Gastrocnemius medialis (tissue), 4 donors: ENCODE measurements at regions not wholly inside any gene's neighbourhood (a gene's known extent, or its start where the extent isn't known, plus 50 kb on each side); places are given as distances from the start of the nearest gene placed in this dataset.

ENCODE experiments used
- POLR2A ChIP-seq, 2 donors: fragments of 450-650 bp; IDR thresholded peaks; one replicate each; pipeline ENCODE4 v1.6.1; 2017; ENCODE audit warnings: antibody characterized with exemption in 2 of 2, mild to moderate bottlenecking in 2 of 2, moderate library complexity in 2 of 2
- TF ChIP-seq, protein P1 (sequence below), 5 experiments: fragments of 450-650 bp in 3 of 5; fragments of 200-600 bp in 2 of 5; sonication (generic) in 2 of 5; IDR thresholded peaks in 4 of 5; conservative IDR thresholded peaks in 1 of 5; 1 replicate in 4 of 5; 2 replicates in 1 of 5; pipeline ENCODE4 v1.5.1; 2016 to 2019; ENCODE audit warnings: antibody characterized with exemption in 5 of 5, mild to moderate bottlenecking in 3 of 5, moderate library complexity in 3 of 5

DNA sequence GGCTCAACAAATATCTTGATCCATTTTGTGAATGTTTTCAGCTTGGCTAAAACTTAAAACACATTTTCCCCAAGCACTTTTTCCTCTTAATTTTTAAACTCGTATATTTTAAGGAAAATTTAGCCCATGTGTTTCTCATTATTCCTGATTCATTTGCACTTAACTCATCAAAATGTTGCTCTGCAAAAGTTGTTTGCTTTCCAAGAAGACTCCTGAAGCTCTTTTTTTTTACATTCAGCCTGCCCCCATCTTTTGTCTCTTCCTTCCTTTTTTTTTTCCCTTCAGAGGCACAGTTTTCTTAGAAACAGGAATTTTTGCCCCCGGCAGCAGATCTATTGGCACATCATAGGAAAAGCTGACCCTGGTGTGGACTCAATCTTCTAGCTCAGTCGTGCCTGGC lies 155.0 kb upstream of the SALL1 start:
- TF ChIP-seq, protein P1, sequence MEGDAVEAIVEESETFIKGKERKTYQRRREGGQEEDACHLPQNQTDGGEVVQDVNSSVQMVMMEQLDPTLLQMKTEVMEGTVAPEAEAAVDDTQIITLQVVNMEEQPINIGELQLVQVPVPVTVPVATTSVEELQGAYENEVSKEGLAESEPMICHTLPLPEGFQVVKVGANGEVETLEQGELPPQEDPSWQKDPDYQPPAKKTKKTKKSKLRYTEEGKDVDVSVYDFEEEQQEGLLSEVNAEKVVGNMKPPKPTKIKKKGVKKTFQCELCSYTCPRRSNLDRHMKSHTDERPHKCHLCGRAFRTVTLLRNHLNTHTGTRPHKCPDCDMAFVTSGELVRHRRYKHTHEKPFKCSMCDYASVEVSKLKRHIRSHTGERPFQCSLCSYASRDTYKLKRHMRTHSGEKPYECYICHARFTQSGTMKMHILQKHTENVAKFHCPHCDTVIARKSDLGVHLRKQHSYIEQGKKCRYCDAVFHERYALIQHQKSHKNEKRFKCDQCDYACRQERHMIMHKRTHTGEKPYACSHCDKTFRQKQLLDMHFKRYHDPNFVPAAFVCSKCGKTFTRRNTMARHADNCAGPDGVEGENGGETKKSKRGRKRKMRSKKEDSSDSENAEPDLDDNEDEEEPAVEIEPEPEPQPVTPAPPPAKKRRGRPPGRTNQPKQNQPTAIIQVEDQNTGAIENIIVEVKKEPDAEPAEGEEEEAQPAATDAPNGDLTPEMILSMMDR (IDR thresholded peaks at IDR 0.05 in 4 of 5, conservative IDR thresholded peaks at IDR 0.05 in 1 of 5), result no peak
- no peak for TF ChIP-seq POLR2A (IDR thresholded peaks at IDR 0.05)
